ENCODE measurements at regions not wholly inside any gene's neighbourhood (a gene's known extent, or its start where the extent isn't known, plus 50 kb on each side); places are given as distances from the start of the nearest gene placed in this dataset.

GRCh38 chr3:1852950-1853349, 245.7 kb upstream of the CNTN4 start:
- 38% methylated on average over 1 of the region's 2 CpGs for WGBS (ENCODE audit: insufficient coverage, low lambda C conversion rate)
- Histone ChIP-seq H3K36me3 (ENCODE audit: control insufficient read depth, insufficient read depth, low read length) (no peaks in the 10 kb centered on the region), H3K9me3 (ENCODE audit: control insufficient read depth, low read depth, low read length) (no peaks in the 10 kb centered on the region), H3K4me1 (ENCODE audit: control insufficient read depth, insufficient read depth, low read length) (no peaks in the 10 kb centered on the region), H3K4me3 (ENCODE audit: low read length) (no peak overlapping the region), H3K27ac (ENCODE audit: low read length) (no peak overlapping the region), H3K27me3 (ENCODE audit: control insufficient read depth, insufficient read depth, low read length) (no peaks in the 10 kb centered on the region)
- DNase-seq = no peak

GRCh38 chr3:1855841-1856240, 242.8 kb upstream of the CNTN4 start:
- no peak overlapping the region for H3K27ac ChIP-seq (ENCODE audit: low read length)
- H3K36me3 ChIP-seq (ENCODE audit: control insufficient read depth, insufficient read depth, low read length) = no peaks in the 10 kb centered on the region
- DNase-seq = no peak
- WGBS (ENCODE audit: insufficient coverage, low lambda C conversion rate) = 100% methylated on average over 1 of the region's 3 CpGs
- H3K27me3 ChIP-seq (ENCODE audit: control insufficient read depth, insufficient read depth, low read length) = no peaks in the 10 kb centered on the region
- no peaks in the 10 kb centered on the region for H3K9me3 ChIP-seq (ENCODE audit: control insufficient read depth, low read depth, low read length)
- H3K4me3 ChIP-seq (ENCODE audit: low read length) = no peak overlapping the region
- no peaks in the 10 kb centered on the region for H3K4me1 ChIP-seq (ENCODE audit: control insufficient read depth, insufficient read depth, low read length)

GRCh38 chr3:1870738-1871137, 227.9 kb upstream of the CNTN4 start:
- Histone ChIP-seq H3K4me3 (ENCODE audit: low read length) (no peak overlapping the region), H3K36me3 (ENCODE audit: control insufficient read depth, insufficient read depth, low read length) (no peaks in the 10 kb centered on the region), H3K27ac (ENCODE audit: low read length) (no peak overlapping the region), H3K9me3 (ENCODE audit: control insufficient read depth, low read depth, low read length) (no peaks in the 10 kb centered on the region), H3K27me3 (ENCODE audit: control insufficient read depth, insufficient read depth, low read length) (no peaks in the 10 kb centered on the region), H3K4me1 (ENCODE audit: control insufficient read depth, insufficient read depth, low read length) (no peaks in the 10 kb centered on the region)
- no peak for DNase-seq
- 80% methylated on average over 1 of the region's 7 CpGs for WGBS (ENCODE audit: insufficient coverage, low lambda C conversion rate)

GRCh38 chr3:1883534-1883933, 215.1 kb upstream of the CNTN4 start:
- no peaks in the 10 kb centered on the region for H3K27me3 ChIP-seq (ENCODE audit: control insufficient read depth, insufficient read depth, low read length)
- H3K9me3 ChIP-seq (ENCODE audit: control insufficient read depth, low read depth, low read length) = no peaks in the 10 kb centered on the region
- DNase-seq = no peak
- H3K27ac ChIP-seq (ENCODE audit: low read length) = no peak overlapping the region
- no peaks in the 10 kb centered on the region for H3K36me3 ChIP-seq (ENCODE audit: control insufficient read depth, insufficient read depth, low read length)
- H3K4me3 ChIP-seq (ENCODE audit: low read length) = no peak overlapping the region
- no CpG with 5 or more reads among the region's 1 CpG for whole genome bisulfite sequencing (ENCODE audit: insufficient coverage, low lambda C conversion rate)
- H3K4me1 ChIP-seq (ENCODE audit: control insufficient read depth, insufficient read depth, low read length) = no peaks in the 10 kb centered on the region

- no peak overlapping the region for H3K27ac ChIP-seq (ENCODE audit: low read length)
- H3K4me1 ChIP-seq (ENCODE audit: control insufficient read depth, insufficient read depth, low read length) = no peaks in the 10 kb centered on the region
- WGBS (ENCODE audit: insufficient coverage, low lambda C conversion rate) = 82% methylated on average over 2 of the region's 2 CpGs
Measured at GRCh38 chr3:1892459-1892858, 206.2 kb upstream of the CNTN4 start.

GRCh38 chr3:1902416-1902815, 196.2 kb upstream of the CNTN4 start:
- no peaks in the 10 kb centered on the region for H3K36me3 ChIP-seq (ENCODE audit: control insufficient read depth, insufficient read depth, low read length)
- no peak for DNase-seq
- no peak overlapping the region for H3K4me3 ChIP-seq (ENCODE audit: low read length)
- no peak overlapping the region for H3K27ac ChIP-seq (ENCODE audit: low read length)
- no peaks in the 10 kb centered on the region for H3K9me3 ChIP-seq (ENCODE audit: control insufficient read depth, low read depth, low read length)
- H3K27me3 ChIP-seq (ENCODE audit: control insufficient read depth, insufficient read depth, low read length) = no peaks in the 10 kb centered on the region
- no peaks in the 10 kb centered on the region for H3K4me1 ChIP-seq (ENCODE audit: control insufficient read depth, insufficient read depth, low read length)
- WGBS (ENCODE audit: insufficient coverage, low lambda C conversion rate) = no CpG with 5 or more reads among the region's 4 CpGs

More at GRCh38 chr3:1892459-1892858, 206.2 kb upstream of the CNTN4 start:
- Histone ChIP-seq H3K4me3 (ENCODE audit: low read length) (no peak overlapping the region), H3K9me3 (ENCODE audit: control insufficient read depth, low read depth, low read length) (no peaks in the 10 kb centered on the region), H3K27me3 (ENCODE audit: control insufficient read depth, insufficient read depth, low read length) (no peaks in the 10 kb centered on the region), H3K36me3 (ENCODE audit: control insufficient read depth, insufficient read depth, low read length) (no peaks in the 10 kb centered on the region)
- no peak for DNase-seq

- 92% methylated on average over 2 of the region's 3 CpGs for WGBS (ENCODE audit: insufficient coverage, low lambda C conversion rate)
- DNase-seq = no peak
- H3K27me3 ChIP-seq (ENCODE audit: control insufficient read depth, insufficient read depth, low read length) = no peaks in the 10 kb centered on the region
- H3K9me3 ChIP-seq (ENCODE audit: control insufficient read depth, low read depth, low read length) = no peaks in the 10 kb centered on the region
- no peaks in the 10 kb centered on the region for H3K4me1 ChIP-seq (ENCODE audit: control insufficient read depth, insufficient read depth, low read length)
- H3K27ac ChIP-seq (ENCODE audit: low read length) = no peak overlapping the region
- no peaks in the 10 kb centered on the region for H3K36me3 ChIP-seq (ENCODE audit: control insufficient read depth, insufficient read depth, low read length)
- H3K4me3 ChIP-seq (ENCODE audit: low read length) = no peak overlapping the region
Measured at GRCh38 chr3:1903111-1903510, 195.6 kb upstream of the CNTN4 start.

- H3K27me3 ChIP-seq (ENCODE audit: control insufficient read depth, insufficient read depth, low read length) = no peaks in the 10 kb centered on the region
- no peak for DNase-seq
- H3K36me3 ChIP-seq (ENCODE audit: control insufficient read depth, insufficient read depth, low read length) = no peaks in the 10 kb centered on the region
- H3K9me3 ChIP-seq (ENCODE audit: control insufficient read depth, low read depth, low read length) = no peaks in the 10 kb centered on the region
- no peak overlapping the region for H3K4me3 ChIP-seq (ENCODE audit: low read length)
- no CpG with 5 or more reads among the region's 2 CpGs for WGBS (ENCODE audit: insufficient coverage, low lambda C conversion rate)
- H3K27ac ChIP-seq (ENCODE audit: low read length) = no peak overlapping the region
- H3K4me1 ChIP-seq (ENCODE audit: control insufficient read depth, insufficient read depth, low read length) = no peaks in the 10 kb centered on the region
Measured at GRCh38 chr3:1907911-1908310, 190.8 kb upstream of the CNTN4 start.

GRCh38 chr3:1908651-1909445, 189.8 kb upstream of the CNTN4 start:
- Histone ChIP-seq H3K9me3 (ENCODE audit: control insufficient read depth, low read depth, low read length) (no peaks in the 10 kb centered on the region), H3K4me3 (ENCODE audit: low read length) (no peak overlapping the region), H3K27ac (ENCODE audit: low read length) (no peak overlapping the region), H3K4me1 (ENCODE audit: control insufficient read depth, insufficient read depth, low read length) (no peaks in the 10 kb centered on the region), H3K36me3 (ENCODE audit: control insufficient read depth, insufficient read depth, low read length) (no peaks in the 10 kb centered on the region), H3K27me3 (ENCODE audit: control insufficient read depth, insufficient read depth, low read length) (no peaks in the 10 kb centered on the region)
- DNase-seq = no peak
- WGBS (ENCODE audit: insufficient coverage, low lambda C conversion rate) = no CpG with 5 or more reads among the region's 2 CpGs

GRCh38 chr3:1910322-1910721, 188.3 kb upstream of the CNTN4 start:
- no peaks in the 10 kb centered on the region for H3K36me3 ChIP-seq (ENCODE audit: control insufficient read depth, insufficient read depth, low read length)
- H3K27ac ChIP-seq (ENCODE audit: low read length) = no peak overlapping the region
- no CpG with 5 or more reads among the region's 3 CpGs for WGBS (ENCODE audit: insufficient coverage, low lambda C conversion rate)
- H3K4me1 ChIP-seq (ENCODE audit: control insufficient read depth, insufficient read depth, low read length) = no peaks in the 10 kb centered on the region
- H3K9me3 ChIP-seq (ENCODE audit: control insufficient read depth, low read depth, low read length) = no peaks in the 10 kb centered on the region
- H3K27me3 ChIP-seq (ENCODE audit: control insufficient read depth, insufficient read depth, low read length) = no peaks in the 10 kb centered on the region
- DNase-seq = no peak
- no peak overlapping the region for H3K4me3 ChIP-seq (ENCODE audit: low read length)

- no peaks in the 10 kb centered on the region for H3K36me3 ChIP-seq (ENCODE audit: control insufficient read depth, insufficient read depth, low read length)
- WGBS (ENCODE audit: insufficient coverage, low lambda C conversion rate) = no CpG with 5 or more reads among the region's 8 CpGs
- no peak overlapping the region for H3K27ac ChIP-seq (ENCODE audit: low read length)
- no peaks in the 10 kb centered on the region for H3K4me1 ChIP-seq (ENCODE audit: control insufficient read depth, insufficient read depth, low read length)
- DNase-seq = no peak
- H3K4me3 ChIP-seq (ENCODE audit: low read length) = no peak overlapping the region
- H3K9me3 ChIP-seq (ENCODE audit: control insufficient read depth, low read depth, low read length) = no peaks in the 10 kb centered on the region
- H3K27me3 ChIP-seq (ENCODE audit: control insufficient read depth, insufficient read depth, low read length) = no peaks in the 10 kb centered on the region
Measured at GRCh38 chr3:1929788-1930414, 168.8 kb upstream of the CNTN4 start.

Data from large intestine (tissue), 3 donors.